AG09319 (cell line): ENCODE measurements at regions not wholly inside any gene's neighbourhood (a gene's known extent, or its start where the extent isn't known, plus 50 kb on each side); places are given as distances from the start of the nearest gene placed in this dataset.

ENCODE experiments used
- DNase-seq: peaks from one replicate; pipeline ENCODE4 v3.0.0-alpha.2; 2010; ENCODE audit warnings: low read depth; ENCODE audit errors: extremely low read depth
- TF ChIP-seq, protein P1 (sequence below): IDR thresholded peaks from 2 replicates; pipeline ENCODE4 v1.5.1; 2011; ENCODE audit warnings: low read depth, mild to moderate bottlenecking, inconsistent platforms, low read length, moderate library complexity

DNA sequence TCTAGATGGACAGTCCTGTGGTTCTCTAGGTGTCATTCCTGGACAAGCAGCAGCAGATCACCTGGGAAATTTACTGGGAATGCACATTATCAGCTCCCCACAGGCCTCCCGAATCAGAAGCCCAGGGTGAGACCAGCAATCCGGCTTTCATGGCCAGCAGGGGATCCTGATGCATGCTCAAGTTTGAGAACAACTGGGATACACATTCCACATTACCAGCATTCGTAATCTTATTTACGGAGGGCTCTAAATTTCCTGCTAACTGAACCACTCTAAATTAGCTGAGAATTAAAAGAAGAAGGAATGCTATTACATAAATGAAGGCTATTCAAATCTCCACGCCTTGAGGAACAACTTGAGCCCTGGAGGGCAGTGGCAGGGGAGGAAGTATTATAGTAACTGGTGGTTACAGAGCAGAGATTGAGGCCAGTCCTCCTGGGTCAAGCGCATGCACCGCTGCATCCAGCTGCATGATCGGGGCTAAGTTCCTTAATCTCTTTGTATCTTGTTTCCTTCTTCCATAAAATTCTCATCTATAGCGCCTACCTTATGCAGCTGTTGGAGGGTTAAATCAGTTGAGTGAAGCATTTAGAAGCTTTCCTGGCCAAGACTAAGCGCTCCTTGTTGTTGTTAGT, 403.7 kb downstream of the CDH26 start:
- no peak for DNase-seq
- TF ChIP-seq, protein P1, sequence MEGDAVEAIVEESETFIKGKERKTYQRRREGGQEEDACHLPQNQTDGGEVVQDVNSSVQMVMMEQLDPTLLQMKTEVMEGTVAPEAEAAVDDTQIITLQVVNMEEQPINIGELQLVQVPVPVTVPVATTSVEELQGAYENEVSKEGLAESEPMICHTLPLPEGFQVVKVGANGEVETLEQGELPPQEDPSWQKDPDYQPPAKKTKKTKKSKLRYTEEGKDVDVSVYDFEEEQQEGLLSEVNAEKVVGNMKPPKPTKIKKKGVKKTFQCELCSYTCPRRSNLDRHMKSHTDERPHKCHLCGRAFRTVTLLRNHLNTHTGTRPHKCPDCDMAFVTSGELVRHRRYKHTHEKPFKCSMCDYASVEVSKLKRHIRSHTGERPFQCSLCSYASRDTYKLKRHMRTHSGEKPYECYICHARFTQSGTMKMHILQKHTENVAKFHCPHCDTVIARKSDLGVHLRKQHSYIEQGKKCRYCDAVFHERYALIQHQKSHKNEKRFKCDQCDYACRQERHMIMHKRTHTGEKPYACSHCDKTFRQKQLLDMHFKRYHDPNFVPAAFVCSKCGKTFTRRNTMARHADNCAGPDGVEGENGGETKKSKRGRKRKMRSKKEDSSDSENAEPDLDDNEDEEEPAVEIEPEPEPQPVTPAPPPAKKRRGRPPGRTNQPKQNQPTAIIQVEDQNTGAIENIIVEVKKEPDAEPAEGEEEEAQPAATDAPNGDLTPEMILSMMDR, result no peak

DNA sequence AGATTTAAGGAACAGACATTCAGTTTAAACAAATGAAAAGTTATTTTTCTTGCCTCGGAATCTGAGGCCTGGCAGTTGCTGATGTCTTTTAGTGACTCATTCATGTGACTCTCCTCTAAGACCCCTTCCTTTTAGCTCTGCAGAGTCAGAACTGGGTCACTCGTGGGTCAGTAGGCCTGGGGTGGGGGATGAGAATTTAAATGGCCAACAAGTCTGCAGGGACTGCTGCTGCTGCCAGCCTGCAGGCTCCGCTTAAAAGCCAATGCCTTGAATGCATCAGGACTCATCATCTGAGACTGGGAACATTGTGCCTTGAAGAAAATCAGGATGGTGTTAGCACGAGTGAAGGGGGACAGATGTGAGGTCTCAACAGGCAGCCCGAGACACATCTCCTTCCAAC, 404.3 kb downstream of the CDH26 start:
- TF ChIP-seq, protein P1, result no peak
- no peak for DNase-seq

DNA sequence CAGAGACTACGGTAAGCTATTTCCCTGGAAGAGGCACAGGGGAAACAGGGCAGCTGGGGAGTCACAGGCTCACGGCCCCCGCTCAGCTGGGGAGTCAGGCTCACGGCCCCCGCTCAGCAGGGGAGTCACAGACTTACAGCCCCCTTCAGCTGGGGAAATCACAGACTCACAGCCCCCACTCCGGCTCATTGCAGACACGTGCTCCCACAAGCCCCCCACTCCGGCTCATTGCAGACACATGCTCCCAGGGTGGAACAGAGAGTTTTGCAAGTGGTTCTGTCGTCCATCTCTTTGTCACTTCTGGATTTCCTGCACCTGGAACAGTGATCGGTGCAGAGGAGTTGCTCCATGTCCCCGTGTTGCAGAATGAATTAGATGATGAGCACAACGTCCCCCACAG, 405.5 kb downstream of the CDH26 start:
- TF ChIP-seq, protein P1, result no peak
- DNase-seq, result no peak

DNA sequence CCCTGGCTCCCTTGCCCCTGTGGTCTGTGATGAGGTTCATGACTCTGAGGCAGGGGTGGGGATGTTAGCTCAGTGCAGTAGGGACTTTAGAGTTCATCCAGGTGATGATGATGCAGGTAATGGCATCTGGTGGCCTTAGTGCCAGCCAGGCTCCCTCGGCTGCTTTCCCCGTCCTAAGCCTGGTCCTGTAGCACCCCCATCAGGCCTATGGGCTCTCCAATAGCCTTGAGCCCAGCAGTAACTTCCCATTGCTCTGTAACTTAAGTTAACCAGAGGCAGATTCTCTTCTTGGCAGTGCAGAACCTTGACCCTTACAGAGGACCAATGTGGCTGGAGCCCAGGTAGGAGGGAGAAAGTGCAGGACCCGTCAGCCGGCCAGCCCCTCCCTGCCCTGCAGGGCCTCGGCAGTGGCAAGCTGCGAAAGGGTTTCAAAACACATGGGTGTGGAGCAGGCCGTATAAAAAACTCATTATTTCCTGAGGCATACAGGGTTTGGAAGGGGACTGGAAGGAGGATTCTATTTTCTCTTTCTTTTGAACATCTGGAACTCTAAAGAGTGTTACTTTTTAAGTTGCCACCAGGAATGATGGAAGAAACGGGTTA, 406.9 kb downstream of the CDH26 start:
- TF ChIP-seq, protein P1, result no peak
- DNase-seq, result no peak

DNA sequence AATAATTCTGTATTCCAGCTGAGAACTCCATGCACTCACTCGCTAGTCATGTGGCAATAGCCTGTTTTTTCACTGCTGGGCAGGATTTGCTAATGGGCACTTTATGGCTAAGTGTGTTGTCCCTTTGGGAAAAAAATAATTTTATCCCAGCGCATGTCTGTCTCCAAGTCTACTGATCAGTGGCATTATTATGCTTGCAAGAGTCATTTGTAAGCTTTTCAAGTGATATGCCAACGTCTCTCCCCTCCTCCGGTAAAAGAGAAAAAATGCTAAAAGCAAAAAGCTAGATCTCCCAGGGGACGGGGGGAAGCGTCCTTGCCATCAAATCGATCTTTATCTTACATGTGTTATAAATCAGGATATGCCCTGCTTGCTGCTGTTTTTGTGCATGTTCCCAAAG, 407.7 kb downstream of the CDH26 start:
- no peak for DNase-seq
- TF ChIP-seq, protein P1, result no peak

DNA sequence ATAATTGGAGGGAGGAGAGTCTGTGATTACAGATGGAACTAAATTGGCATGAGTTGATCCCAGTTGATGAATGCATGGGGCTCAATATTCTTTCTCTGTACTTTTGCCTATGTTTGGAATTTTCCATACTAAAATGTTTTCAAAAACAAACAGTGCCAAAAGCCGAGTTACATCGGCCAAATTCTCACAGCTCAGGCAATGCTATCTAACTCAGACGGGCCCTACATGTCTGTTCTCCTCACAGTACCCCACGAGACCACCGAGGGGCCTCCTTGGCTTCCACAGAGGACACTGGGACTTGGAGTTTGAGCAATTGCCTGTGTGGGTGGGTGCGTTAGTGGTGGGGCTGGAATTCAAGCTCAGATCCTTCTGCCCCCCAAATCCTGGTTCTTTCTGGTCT, 413.2 kb downstream of the CDH26 start:
- TF ChIP-seq, protein P1, result no peak
- DNase-seq, result no peak

DNA sequence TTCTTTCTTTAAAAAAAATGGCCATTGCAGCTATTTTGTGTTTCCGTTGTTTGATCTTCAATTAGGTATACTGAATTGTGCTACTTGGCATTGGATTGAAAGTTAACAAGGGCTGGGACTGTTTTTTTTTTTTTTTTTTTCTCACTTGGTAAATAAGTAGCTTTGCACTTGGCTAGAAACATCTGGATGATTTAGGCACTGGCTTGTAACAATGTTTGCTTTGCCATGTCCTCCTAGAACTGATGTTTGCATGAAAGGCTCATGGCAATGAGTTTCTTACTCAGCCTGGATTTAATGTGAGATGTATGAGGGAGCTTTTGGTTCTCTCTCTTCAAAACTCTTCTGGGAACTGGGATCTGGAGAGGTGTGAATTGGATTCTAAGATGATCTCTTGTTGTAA, 414.1 kb downstream of the CDH26 start:
- TF ChIP-seq, protein P1, result no peak
- no peak for DNase-seq
